SK-N-SH (cell line): ENCODE measurements at regions not wholly inside any gene's neighbourhood (a gene's known extent, or its start where the extent isn't known, plus 50 kb on each side); places are given as distances from the start of the nearest gene placed in this dataset.

Experiments used
- CTCF ChIA-PET: fragments of 300-600, 350-600 bp; formaldehyde crosslinking; extraction: SDS; loops from one replicate; lab custom pipeline; 2021; lab: Yijun Ruan, JAX
- POLR2A ChIA-PET: fragments of 350-600 bp; sonication (Branson Sonifier 250); formaldehyde crosslinking; extraction: SDS; loops from one replicate; lab custom pipeline; 2020; ENCODE audit warnings: antibody characterized with exemption, inconsistent platforms; lab: Yijun Ruan, JAX
- DNase-seq: peaks from one replicate; pipeline ENCODE4 v3.0.0; 2012
- H2AFZ ChIP-seq: fragments of 200-600 bp; sonication (generic); 2 replicates; pipeline ENCODE4 v1.8.1; 2016; ENCODE audit warnings: antibody characterized with exemption, mild to moderate bottlenecking, low read depth
- H3F3A ChIP-seq: fragments of 200-600 bp; sonication (generic); replicated peaks from 2 replicates; pipeline ENCODE3; 2016; ENCODE audit warnings: antibody characterized with exemption, mild to moderate bottlenecking; ENCODE audit not compliant: insufficient read depth
- H3K27ac ChIP-seq, 2 experiments: fragments of 200-500 bp in 1 of 2; fragments of 200-600 bp in 1 of 2; sonication (Bioruptor generic) in 1 of 2; sonication (generic), shearing (Covaris generic) in 1 of 2; 2 replicates each; pipeline versions ENCODE4 v1.5.1 to v1.6.1; 2014 to 2016; ENCODE audit warnings: low read depth in 2 of 2, inconsistent platforms in 1 of 2, low read length in 1 of 2, mild to moderate bottlenecking in 1 of 2, mixed read lengths in 1 of 2
- H3K27me3 ChIP-seq: fragments of 200-600 bp; sonication (generic), shearing (Covaris generic); 2 replicates; pipeline ENCODE4 v1.6.1; 2016; ENCODE audit warnings: mixed run types; ENCODE audit not compliant: insufficient read depth
- H3K36me3 ChIP-seq, 2 experiments: fragments of 200-500 bp in 1 of 2; fragments of 200-600 bp in 1 of 2; sonication (Bioruptor generic) in 1 of 2; sonication (generic) in 1 of 2; replicated peaks in 1 of 2; 2 replicates each; pipeline versions ENCODE3 to v1.5.1; 2014 to 2016; ENCODE audit warnings: low read length in 1 of 2, mild to moderate bottlenecking in 1 of 2; ENCODE audit not compliant: insufficient read depth in 2 of 2, control insufficient read depth in 1 of 2
- H3K4me1 ChIP-seq, 2 experiments: fragments of 200-500 bp in 1 of 2; fragments of 200-600 bp in 1 of 2; sonication (Bioruptor generic) in 1 of 2; sonication (generic), shearing (Covaris generic) in 1 of 2; 2 replicates each; pipeline versions ENCODE4 v1.5.1 to v1.6.1; 2014 to 2016; ENCODE audit warnings: low read depth in 1 of 2, low read length in 1 of 2, mixed run types in 1 of 2; ENCODE audit not compliant: insufficient read depth in 2 of 2, control insufficient read depth in 1 of 2
- H3K4me2 ChIP-seq: fragments of 200-600 bp; sonication (generic), shearing (Covaris generic); 2 replicates; pipeline ENCODE4 v1.6.1; 2017; ENCODE audit warnings: mixed run types
- H3K4me3 ChIP-seq, 2 experiments: fragments of 200-500 bp in 1 of 2; fragments of 200-600 bp in 1 of 2; sonication (Bioruptor generic) in 1 of 2; sonication (generic), shearing (Covaris generic) in 1 of 2; 2 replicates each; pipeline versions ENCODE4 v1.5.1 to v1.8.1; 2014 to 2016; ENCODE audit warnings: low read depth in 2 of 2, inconsistent platforms in 1 of 2, low read length in 1 of 2, mild to moderate bottlenecking in 1 of 2, mixed read lengths in 1 of 2, moderate library complexity in 1 of 2
- H3K79me2 ChIP-seq: fragments of 200-600 bp; sonication (generic); 2 replicates; pipeline ENCODE4 v1.8.1; 2017; ENCODE audit warnings: mild to moderate bottlenecking; ENCODE audit not compliant: insufficient read depth
- H3K9ac ChIP-seq: fragments of 200-600 bp; sonication (generic); 2 replicates; pipeline ENCODE4 v1.6.1; 2017; ENCODE audit warnings: mixed run types
- H3K9me2 ChIP-seq: fragments of 200-600 bp; sonication (generic); 2 replicates; pipeline ENCODE4 v1.6.1; 2017; ENCODE audit warnings: mixed run types
- H3K9me3 ChIP-seq: fragments of 200-600 bp; sonication (generic); 2 replicates; pipeline ENCODE4 v1.6.1; 2017; ENCODE audit warnings: mixed run types, mild to moderate bottlenecking, moderate library complexity
- H4K20me1 ChIP-seq: fragments of 200-600 bp; sonication (generic); 2 replicates; pipeline ENCODE4 v1.6.1; 2017; ENCODE audit warnings: mild to moderate bottlenecking, mixed run types; ENCODE audit not compliant: insufficient read depth
- CHD2 ChIP-seq: fragments of 150-350 bp; IDR thresholded peaks from 2 replicates; pipeline ENCODE4 v1.6.1; 2018; ENCODE audit warnings: low read length; ENCODE audit not compliant: partially characterized antibody
- CTCF ChIP-seq: fragments of 200-600 bp; sonication (generic); IDR thresholded peaks from 2 replicates; pipeline ENCODE4 v1.6.1; 2017; ENCODE audit warnings: antibody characterized with exemption, mild to moderate bottlenecking, moderate library complexity
- EP300 ChIP-seq, 2 experiments: IDR thresholded peaks; 2 replicates each; pipeline versions ENCODE4 v1.4.0 to v1.6.1; 2012; ENCODE audit warnings: borderline replicate concordance in 1 of 2, low read depth in 1 of 2, low read length in 1 of 2
- EZH2phosphoT487 ChIP-seq: fragments of 200-600 bp; sonication (generic); IDR thresholded peaks from 2 replicates; pipeline ENCODE4 v1.6.1; 2017; ENCODE audit warnings: low read depth, mixed run types, mild to moderate bottlenecking, antibody characterized with exemption, moderate library complexity, borderline replicate concordance
- FOSL2 ChIP-seq: IDR thresholded peaks from 2 replicates; pipeline ENCODE4 v1.4.0; 2012; ENCODE audit warnings: low read depth, mild to moderate bottlenecking, moderate library complexity, borderline replicate concordance
- FOXJ3 ChIP-seq: sonication (generic); formaldehyde crosslinking; IDR thresholded peaks from 2 replicates; pipeline ENCODE4 v1.5.1; 2020; ENCODE audit warnings: mild to moderate bottlenecking, missing genetic modification reagents
- FOXM1 ChIP-seq: IDR thresholded peaks from 2 replicates; pipeline ENCODE4 v1.4.0; 2012; ENCODE audit warnings: low read depth, mild to moderate bottlenecking
- GABPA ChIP-seq: IDR thresholded peaks from 2 replicates; pipeline ENCODE4 v1.4.0; 2012; ENCODE audit warnings: low read depth, mild to moderate bottlenecking
- GATA2 ChIP-seq: sonication (generic); formaldehyde crosslinking; IDR thresholded peaks from 2 replicates; pipeline ENCODE4 v1.5.0; 2020; ENCODE audit warnings: mild to moderate bottlenecking, missing genetic modification reagents
- MAX ChIP-seq: IDR thresholded peaks from 2 replicates; pipeline ENCODE4 v1.4.0; 2012; ENCODE audit warnings: low read depth
- MXI1 ChIP-seq: IDR thresholded peaks from 2 replicates; pipeline ENCODE4 v1.6.1; 2012; ENCODE audit warnings: mild to moderate bottlenecking, low read depth, low read length, improper control_type of control experiment
- NRF1 ChIP-seq: IDR thresholded peaks from 2 replicates; pipeline ENCODE4 v1.6.1; 2012; ENCODE audit warnings: low read depth, mild to moderate bottlenecking, low read length
- POLR2AphosphoS5 ChIP-seq: IDR thresholded peaks from 2 replicates; pipeline ENCODE4 v1.6.1; 2012; ENCODE audit warnings: low read depth, low read length
- RAD21 ChIP-seq: IDR thresholded peaks from 2 replicates; pipeline ENCODE4 v1.6.1; 2012; ENCODE audit warnings: mild to moderate bottlenecking, low read length
- RCOR1 ChIP-seq: fragments of 150-350 bp; IDR thresholded peaks from 2 replicates; pipeline ENCODE4 v1.6.1; 2017; ENCODE audit warnings: antibody characterized with exemption, low read length
- RFX5 ChIP-seq: IDR thresholded peaks from 2 replicates; pipeline ENCODE4 v1.6.1; 2012; ENCODE audit warnings: mild to moderate bottlenecking, improper control_type of control experiment, low read length
- TAF1 ChIP-seq: IDR thresholded peaks from 2 replicates; pipeline ENCODE4 v1.6.1; 2012; ENCODE audit warnings: low read depth, mild to moderate bottlenecking, low read length, moderate library complexity, borderline replicate concordance
- TCF12 ChIP-seq: IDR thresholded peaks from 2 replicates; pipeline ENCODE4 v1.4.0; 2012
- TEAD4 ChIP-seq: IDR thresholded peaks from 2 replicates; pipeline ENCODE4 v1.4.0; 2012; ENCODE audit warnings: mild to moderate bottlenecking, borderline replicate concordance; ENCODE audit not compliant: insufficient read depth
- USF1 ChIP-seq: IDR thresholded peaks from 2 replicates; pipeline ENCODE4 v1.4.0; 2012; ENCODE audit warnings: low read depth, borderline replicate concordance
- USF2 ChIP-seq: fragments of 150-350 bp; IDR thresholded peaks from 2 replicates; pipeline ENCODE4 v1.6.1; 2017; ENCODE audit warnings: antibody characterized with exemption, low read length, low read depth, borderline replicate concordance
- WGBS: methylation state at CpG from one replicate; pipeline ENCODE4 v1.1.6; 2017; ENCODE audit warnings: low lambda C conversion rate; 5-methylcytosine and 5-hydroxymethylcytosine counted together

- TF ChIP-seq USF1 (no peak), EP300 (IDR thresholded peaks at IDR 0.05; ENCODE audit: borderline replicate concordance in 1 of 2, low read depth in 1 of 2, low read length in 1 of 2) (no peak), GABPA (no peak), EZH2phosphoT487 (no peak), FOSL2 (no peak), MXI1 (no peak), FOXJ3 (CRISPR knock-in tag) (no peak)
- TF ChIP-seq, all 33 proteins: peak for 0
Measured at GRCh38 chr22:49703990-49704344, 123.7 kb downstream of the BRD1 start (continued).

- Histone ChIP-seq H4K20me1 (no peaks in the 10 kb centered on the region), H3K27me3 (no peaks in the 10 kb centered on the region), H3K4me3 (no peak overlapping the region), H3K9me2 (no peaks in the 10 kb centered on the region), H3K36me3 (no peaks in the 10 kb centered on the region), H3F3A (no peaks in the 10 kb centered on the region), H2AFZ (no peak overlapping the region), H3K9me3 (no peaks in the 10 kb centered on the region), H3K4me1 (peaks cover 0 to 17% of the 10 kb centered on the region in 2 experiments; a peak in 1 of 4 replicates), H3K27ac (no peak overlapping the region), H3K9ac (no peak overlapping the region), H3K4me2 (no peak overlapping the region), H3K79me2 (no peaks in the 10 kb centered on the region)
- TF ChIP-seq GABPA (no peak), RCOR1 (no peak), CHD2 (no peak), TCF12 (no peak), CTCF (no peak), TAF1 (no peak), RAD21 (no peak), EZH2phosphoT487 (no peak), RFX5 (no peak)
- 57% methylated on average over 15 of the region's 15 CpGs for WGBS
- ChIA-PET POLR2A (no interaction called here), CTCF (interaction anchor here (0.8 kb wide), 1 partner anchor 21 kb away, joined by 3 read pairs; no protein-coding TSS in a partner anchor)
- DNase-seq: no peak
Measured at GRCh38 chr22:49703505-49703904, 124.2 kb downstream of the BRD1 start.

GRCh38 chr22:49702068-49702397 is 125.6 kb downstream of the BRD1 start:
- Histone ChIP-seq H3K27me3 (no peaks in the 10 kb centered on the region), H3K9me2 (no peaks in the 10 kb centered on the region), H3K9me3 (no peaks in the 10 kb centered on the region), H3K4me3 (no peak overlapping the region), H3K9ac (no peak overlapping the region), H3F3A (no peaks in the 10 kb centered on the region), H2AFZ (no peak overlapping the region), H3K27ac (no peak overlapping the region), H3K4me1 (peaks cover 0 to 17% of the 10 kb centered on the region in 2 experiments; a peak in 1 of 4 replicates), H3K36me3 (no peaks in the 10 kb centered on the region), H3K79me2 (no peaks in the 10 kb centered on the region), H4K20me1 (no peaks in the 10 kb centered on the region), H3K4me2 (no peak overlapping the region)
- CTCF ChIA-PET: interaction anchor here (0.6 to 1.5 kb wide), 3 partner anchors 12 to 26 kb away, joined by 3 read pairs; no protein-coding TSS in a partner anchor
- POLR2A ChIA-PET: no interaction called here
- 40% methylated on average over 2 of the region's 2 CpGs for WGBS
- DNase-seq: no peak
- TF ChIP-seq FOXM1 (no peak), USF2 (no peak), GATA2 (CRISPR knock-in tag) (no peak), TEAD4 (no peak), NRF1 (no peak), POLR2AphosphoS5 (no peak), RCOR1 (no peak), FOSL2 (no peak), MAX (no peak)
